ENCODE measurements at regions not wholly inside any gene's neighbourhood (a gene's known extent, or its start where the extent isn't known, plus 50 kb on each side); places are given as distances from the start of the nearest gene placed in this dataset.

- FAIRE-seq (no peak), DNase-seq (ENCODE audit: extremely low spot score, insufficient read length, low read depth) (no peak)
Observed at GRCh38 chr6:54053881-54054391, 57.3 kb upstream of the MLIP start.

DNA sequence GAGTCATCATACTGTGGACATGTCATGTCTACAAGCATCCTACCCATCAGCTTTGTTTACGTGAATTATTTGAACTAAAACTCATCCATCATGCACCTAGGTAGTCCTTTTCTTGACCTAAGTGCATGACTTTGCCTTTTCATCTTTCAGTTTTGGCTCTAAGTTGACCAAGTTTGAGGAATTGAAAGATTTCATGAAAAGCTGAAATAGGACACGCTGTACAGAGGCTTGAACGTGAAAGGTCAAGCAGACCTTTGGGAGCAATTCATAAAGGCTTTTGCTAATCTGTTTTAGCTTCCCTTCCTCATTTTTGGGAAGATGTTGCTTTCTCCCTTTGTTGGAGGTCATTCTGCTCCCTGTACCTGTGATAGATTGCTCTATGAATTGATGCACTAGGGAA lies 55.1 kb upstream of the MLIP start:
- no peak for FAIRE-seq
- DNase-seq (ENCODE audit: extremely low spot score, insufficient read length, low read depth) = no peak

DNA sequence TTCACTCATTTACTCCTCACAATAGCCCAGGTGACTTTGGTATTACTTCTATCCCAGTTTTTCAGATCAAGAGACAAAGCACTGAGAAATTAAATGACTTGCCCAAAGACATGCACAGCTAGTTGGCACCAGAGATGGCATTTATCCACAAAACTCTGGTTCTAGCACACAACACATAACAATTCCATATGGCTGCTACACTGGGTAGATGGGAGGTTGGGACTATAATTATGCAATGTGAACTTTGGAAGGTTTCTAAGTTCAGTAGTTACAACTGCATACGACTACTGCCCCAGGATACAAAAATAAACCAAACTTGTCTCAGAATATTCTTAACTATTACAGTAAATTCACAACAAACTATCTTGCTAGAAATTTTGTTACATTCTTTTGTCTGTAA lies 54.2 kb upstream of the MLIP start:
- DNase-seq (ENCODE audit: extremely low spot score, insufficient read length, low read depth) = no peak
- FAIRE-seq = no peak

DNA sequence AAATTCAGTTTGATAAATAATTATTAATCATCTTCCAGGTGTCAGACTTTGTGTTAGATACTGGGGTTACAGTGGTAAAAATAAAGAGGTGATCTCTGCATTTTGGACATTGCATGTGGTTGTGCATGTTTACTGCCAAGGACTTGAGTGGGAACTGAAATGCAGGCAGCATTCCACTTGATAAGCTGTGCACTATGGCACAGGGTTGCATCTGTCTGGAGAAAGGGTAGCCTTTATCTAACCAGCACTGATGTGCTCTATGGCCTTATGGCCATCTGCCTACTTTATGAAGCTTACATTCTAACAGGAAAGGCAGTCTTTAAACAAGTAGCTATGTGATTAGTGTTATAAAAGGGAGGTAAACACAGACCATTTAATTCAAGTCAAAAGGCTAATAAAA lies 53.0 kb upstream of the MLIP start:
- FAIRE-seq = no peak
- no peak for DNase-seq (ENCODE audit: extremely low spot score, insufficient read length, low read depth)

DNA sequence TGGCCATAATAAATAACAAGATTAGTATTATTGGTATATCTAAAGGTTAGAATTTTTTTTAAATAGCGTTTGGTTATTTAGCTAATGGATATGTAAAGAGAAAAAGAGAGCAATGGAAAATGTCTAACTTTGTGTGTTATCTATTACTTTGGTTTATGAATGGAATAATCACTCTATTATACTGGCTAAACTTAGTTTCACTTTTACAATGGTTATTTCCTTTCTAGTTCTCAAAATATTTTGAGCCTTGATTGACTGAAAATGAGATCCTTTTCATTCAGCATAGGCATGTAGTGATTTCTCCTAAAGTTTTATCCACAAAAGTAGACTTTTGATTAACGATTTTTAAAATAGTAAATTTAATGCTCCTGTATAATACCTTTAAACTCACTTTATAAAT lies 51.6 kb upstream of the MLIP start:
- DNase-seq (ENCODE audit: extremely low spot score, insufficient read length, low read depth) (no peak), FAIRE-seq (no peak)

DNA sequence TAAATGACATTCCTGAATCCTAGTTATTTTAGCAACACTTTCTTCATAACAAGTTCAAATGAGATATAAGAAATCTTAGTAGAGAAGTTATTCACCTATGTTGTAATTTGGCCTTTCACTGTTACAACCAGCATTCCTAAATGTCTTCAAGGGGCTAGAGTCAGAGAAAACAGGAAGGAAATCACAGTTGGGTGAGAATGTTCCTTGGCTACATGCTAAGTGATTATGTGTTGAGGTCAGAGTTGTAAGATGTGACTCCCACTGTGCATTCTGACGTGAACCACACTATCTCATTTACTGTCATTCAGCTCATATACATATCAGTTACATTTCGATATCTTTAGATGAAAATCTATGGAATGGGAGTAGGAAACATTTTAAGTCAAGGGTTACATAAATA lies 51.0 kb upstream of the MLIP start:
- no peak for DNase-seq (ENCODE audit: extremely low spot score, insufficient read length, low read depth)

More for the DNA sequence above, 51.0 kb upstream of the MLIP start:
- FAIRE-seq = peak; percentile 21

All from GM18507 (cell line).